Muscle of leg (tissue), 3 donors: ENCODE measurements at regions not wholly inside any gene's neighbourhood (a gene's known extent, or its start where the extent isn't known, plus 50 kb on each side); places are given as distances from the start of the nearest gene placed in this dataset.

Experiments used
- DNase-seq: peaks from one replicate; pipeline ENCODE4 v3.0.0; 2013
- H3K27ac ChIP-seq: one replicate; pipeline ENCODE4 v1.5.1; 2013; ENCODE audit warnings: mild to moderate bottlenecking, low read length, control low read depth
- H3K27me3 ChIP-seq: one replicate; pipeline ENCODE4 v1.6.1; 2013; ENCODE audit warnings: low read length; ENCODE audit not compliant: control insufficient read depth, insufficient read depth
- H3K36me3 ChIP-seq: one replicate; pipeline ENCODE4 v1.6.1; 2013; ENCODE audit warnings: low read length; ENCODE audit not compliant: control insufficient read depth, insufficient read depth
- H3K4me1 ChIP-seq: one replicate; pipeline ENCODE4 v1.6.1; 2013; ENCODE audit warnings: low read length; ENCODE audit not compliant: control insufficient read depth, insufficient read depth
- H3K4me3 ChIP-seq: one replicate; pipeline ENCODE4 v1.5.1; 2013; ENCODE audit warnings: low read length, control low read depth
- H3K9me3 ChIP-seq: replicated peaks from 2 replicates; pipeline ENCODE4 v1.6.1; 2013; ENCODE audit warnings: low read depth, low read length; ENCODE audit not compliant: control insufficient read depth
- WGBS: methylation state at CpG from one replicate; pipeline ENCODE4 v1.1.5; 2013; ENCODE audit warnings: missing lambda C conversion rate; ENCODE audit not compliant: insufficient coverage; 5-methylcytosine and 5-hydroxymethylcytosine counted together

- H3K36me3 ChIP-seq: no peaks in the 10 kb centered on the region
- no peak overlapping the region for H3K4me3 ChIP-seq
- no peak for DNase-seq
- no CpG with 5 or more reads among the region's 3 CpGs for WGBS
- H3K27ac ChIP-seq: no peak overlapping the region
- H3K27me3 ChIP-seq: no peaks in the 10 kb centered on the region
- H3K4me1 ChIP-seq: no peaks in the 10 kb centered on the region
- no peaks in the 10 kb centered on the region for H3K9me3 ChIP-seq
These were observed 265.8 kb upstream of the ZNF717 start for GRCh38 chr3:76051145-76051544.

GRCh38 chr3:76054404-76054803 lies 269.1 kb upstream of the ZNF717 start:
- no peak overlapping the region for H3K27ac ChIP-seq
- no peaks in the 10 kb centered on the region for H3K9me3 ChIP-seq
- no peaks in the 10 kb centered on the region for H3K4me1 ChIP-seq
- H3K27me3 ChIP-seq: no peaks in the 10 kb centered on the region
- DNase-seq: no peak
- H3K4me3 ChIP-seq: no peak overlapping the region
- no CpG with 5 or more reads among the region's 1 CpG for WGBS
- H3K36me3 ChIP-seq: no peaks in the 10 kb centered on the region

GRCh38 chr3:76061654-76062053 lies 276.3 kb upstream of the ZNF717 start:
- Histone ChIP-seq H3K4me3 (no peak overlapping the region), H3K27me3 (no peaks in the 10 kb centered on the region), H3K4me1 (no peaks in the 10 kb centered on the region), H3K9me3 (no peaks in the 10 kb centered on the region), H3K27ac (no peak overlapping the region), H3K36me3 (no peaks in the 10 kb centered on the region)
- WGBS: 83% methylated on average over 3 of the region's 3 CpGs
- no peak for DNase-seq

- no peaks in the 10 kb centered on the region for H3K27me3 ChIP-seq
- no peak overlapping the region for H3K27ac ChIP-seq
- H3K4me1 ChIP-seq: no peaks in the 10 kb centered on the region
- no peaks in the 10 kb centered on the region for H3K36me3 ChIP-seq
- no peak overlapping the region for H3K4me3 ChIP-seq
- H3K9me3 ChIP-seq: no peaks in the 10 kb centered on the region
- no CpG with 5 or more reads among the region's 3 CpGs for WGBS
- no peak for DNase-seq
These were observed 277.7 kb upstream of the ZNF717 start for GRCh38 chr3:76063019-76063418.

- H3K4me1 ChIP-seq: no peaks in the 10 kb centered on the region
- no peak overlapping the region for H3K4me3 ChIP-seq
- no peaks in the 10 kb centered on the region for H3K9me3 ChIP-seq
- 66% methylated on average over 5 of the region's 5 CpGs for WGBS
- H3K27me3 ChIP-seq: no peaks in the 10 kb centered on the region
- no peak overlapping the region for H3K27ac ChIP-seq
- no peak for DNase-seq
- H3K36me3 ChIP-seq: no peaks in the 10 kb centered on the region
These were observed 278.5 kb upstream of the ZNF717 start for GRCh38 chr3:76063811-76064210.

- no peaks in the 10 kb centered on the region for H3K27me3 ChIP-seq
- H3K4me1 ChIP-seq: no peaks in the 10 kb centered on the region
- no peaks in the 10 kb centered on the region for H3K36me3 ChIP-seq
- no peaks in the 10 kb centered on the region for H3K9me3 ChIP-seq
- H3K27ac ChIP-seq: no peak overlapping the region
- H3K4me3 ChIP-seq: no peak overlapping the region
- DNase-seq: no peak
These were observed 280.6 kb upstream of the ZNF717 start for GRCh38 chr3:76065964-76066363.

- Histone ChIP-seq H3K27ac (no peak overlapping the region), H3K4me1 (no peaks in the 10 kb centered on the region), H3K27me3 (no peaks in the 10 kb centered on the region), H3K9me3 (no peaks in the 10 kb centered on the region), H3K4me3 (no peak overlapping the region), H3K36me3 (no peaks in the 10 kb centered on the region)
- DNase-seq: no peak
- no CpG with 5 or more reads among the region's 2 CpGs for WGBS
These were observed 292.8 kb upstream of the ZNF717 start for GRCh38 chr3:76078101-76078500.

- no peak for DNase-seq
- no peaks in the 10 kb centered on the region for H3K27me3 ChIP-seq
- H3K9me3 ChIP-seq: no peaks in the 10 kb centered on the region
- no peaks in the 10 kb centered on the region for H3K4me1 ChIP-seq
- no peaks in the 10 kb centered on the region for H3K36me3 ChIP-seq
- no peak overlapping the region for H3K4me3 ChIP-seq
- H3K27ac ChIP-seq: no peak overlapping the region
- WGBS: no CpG with 5 or more reads among the region's 3 CpGs
These were observed 298.6 kb upstream of the ZNF717 start for GRCh38 chr3:76083992-76084391.

GRCh38 chr3:76096036-76096435 lies 310.7 kb upstream of the ZNF717 start:
- Histone ChIP-seq H3K27ac (no peak overlapping the region), H3K9me3 (no peaks in the 10 kb centered on the region), H3K27me3 (no peaks in the 10 kb centered on the region), H3K36me3 (no peaks in the 10 kb centered on the region), H3K4me3 (no peak overlapping the region), H3K4me1 (no peaks in the 10 kb centered on the region)
- no peak for DNase-seq
- 60% methylated on average over 1 of the region's 3 CpGs for WGBS

GRCh38 chr3:76096836-76097588 lies 311.7 kb upstream of the ZNF717 start:
- no peaks in the 10 kb centered on the region for H3K36me3 ChIP-seq
- no peaks in the 10 kb centered on the region for H3K4me1 ChIP-seq
- H3K27me3 ChIP-seq: no peaks in the 10 kb centered on the region
- 53% methylated on average over 5 of the region's 7 CpGs for WGBS
- DNase-seq: peak; percentile 27
- no peak overlapping the region for H3K27ac ChIP-seq
- no peak overlapping the region for H3K4me3 ChIP-seq
- H3K9me3 ChIP-seq: no peaks in the 10 kb centered on the region

- no peak for DNase-seq
- WGBS: no CpG with 5 or more reads among the region's 3 CpGs
- no peak overlapping the region for H3K27ac ChIP-seq
- no peaks in the 10 kb centered on the region for H3K9me3 ChIP-seq
- no peaks in the 10 kb centered on the region for H3K27me3 ChIP-seq
- H3K4me1 ChIP-seq: no peaks in the 10 kb centered on the region
- H3K36me3 ChIP-seq: no peaks in the 10 kb centered on the region
- no peak overlapping the region for H3K4me3 ChIP-seq
These were observed 312.2 kb upstream of the ZNF717 start for GRCh38 chr3:76097589-76097969.
